Esophagus (tissue), 2 donors: ENCODE measurements at regions not wholly inside any gene's neighbourhood (a gene's known extent, or its start where the extent isn't known, plus 50 kb on each side); places are given as distances from the start of the nearest gene placed in this dataset.

ENCODE experiments used
- H3K27ac ChIP-seq, 2 donors: one replicate each; pipeline ENCODE4 v1.5.1; 2013; ENCODE audit warnings: low read depth in 2 of 2, mild to moderate bottlenecking in 2 of 2, inconsistent platforms in 1 of 2, low read length in 1 of 2, moderate library complexity in 1 of 2
- H3K27me3 ChIP-seq, 2 donors: one replicate each; pipeline ENCODE4 v1.6.1; 2013; ENCODE audit warnings: low read length in 2 of 2, control low read depth in 1 of 2, mild to moderate bottlenecking in 1 of 2; ENCODE audit not compliant: insufficient read depth in 2 of 2, control insufficient read depth in 1 of 2
- H3K36me3 ChIP-seq, 2 donors: one replicate each; pipeline ENCODE4 v1.6.1; 2013; ENCODE audit warnings: low read length in 1 of 2; ENCODE audit not compliant: control insufficient read depth in 2 of 2, insufficient read depth in 2 of 2
- H3K4me1 ChIP-seq, 2 donors: one replicate each; pipeline ENCODE4 v1.6.1; 2013; ENCODE audit warnings: low read length in 1 of 2; ENCODE audit not compliant: control insufficient read depth in 2 of 2, insufficient read depth in 2 of 2
- H3K4me3 ChIP-seq, 2 donors: one replicate each; pipeline ENCODE4 v1.5.1; 2013; ENCODE audit warnings: low read length in 2 of 2, mild to moderate bottlenecking in 2 of 2, low read depth in 1 of 2, moderate library complexity in 1 of 2
- H3K9me3 ChIP-seq, 2 donors: one replicate each; pipeline ENCODE4 v1.6.1; 2013; ENCODE audit warnings: mild to moderate bottlenecking in 2 of 2, low read depth in 1 of 2, low read length in 1 of 2, moderate library complexity in 1 of 2; ENCODE audit not compliant: control insufficient read depth in 2 of 2, insufficient read depth in 1 of 2
- WGBS, 2 donors: extraction: QIAGEN DNeasy Blood & Tissue Kit; methylation state at CpG; one replicate each; pipeline ENCODE4 v1.1.7; 2013; 5-methylcytosine and 5-hydroxymethylcytosine counted together
- donor health status: healthy with polysubstance abuse.
- donor health status: Bipolar disorder and iron deficiency.

GRCh38 chr2:3051266-3051665 lies 326.4 kb downstream of the EIPR1 start:
- Histone ChIP-seq H3K27me3 (no peaks in the 10 kb centered on the region), H3K4me1 (no peaks in the 10 kb centered on the region), H3K27ac (no peak overlapping the region), H3K36me3 (no peaks in the 10 kb centered on the region), H3K4me3 (no peak overlapping the region), H3K9me3 (peaks cover 0 to 2% of the 10 kb centered on the region in 2 donors)
- WGBS, 2 donors = 70 to 73% methylated on average over 5 of the region's 5 CpGs

- 78 to 83% methylated on average over 14 of the region's 14 CpGs for WGBS, 2 donors
Observed at GRCh38 chr2:3046170-3046865, 331.3 kb downstream of the EIPR1 start.

GRCh38 chr2:3045318-3045921 lies 332.2 kb downstream of the EIPR1 start:
- Histone ChIP-seq H3K27me3 (no peaks in the 10 kb centered on the region), H3K36me3 (no peaks in the 10 kb centered on the region), H3K27ac (no peak overlapping the region), H3K9me3 (peaks cover 0 to 6% of the 10 kb centered on the region in 2 donors), H3K4me3 (no peak overlapping the region), H3K4me1 (peaks cover 0 to 3% of the 10 kb centered on the region in 2 donors)
- 87 to 89% methylated on average over 10 of the region's 10 CpGs for WGBS, 2 donors

More at GRCh38 chr2:3046170-3046865, 331.3 kb downstream of the EIPR1 start:
- Histone ChIP-seq H3K9me3 (peaks cover 0 to 6% of the 10 kb centered on the region in 2 donors), H3K36me3 (no peaks in the 10 kb centered on the region), H3K4me1 (peaks cover 0 to 3% of the 10 kb centered on the region in 2 donors), H3K4me3 (no peak overlapping the region), H3K27me3 (no peaks in the 10 kb centered on the region), H3K27ac (no peak overlapping the region)

GRCh38 chr2:3044587-3045317 lies 332.9 kb downstream of the EIPR1 start:
- Histone ChIP-seq H3K4me1 (peaks cover 0 to 3% of the 10 kb centered on the region in 2 donors), H3K27ac (no peak overlapping the region), H3K36me3 (no peaks in the 10 kb centered on the region), H3K9me3 (peaks cover 0 to 6% of the 10 kb centered on the region in 2 donors), H3K4me3 (no peak overlapping the region), H3K27me3 (no peaks in the 10 kb centered on the region)
- 69 to 76% methylated on average over 15 of the region's 15 CpGs for WGBS, 2 donors

- no peak overlapping the region for H3K4me3 ChIP-seq
- H3K27me3 ChIP-seq = no peaks in the 10 kb centered on the region
- H3K4me1 ChIP-seq = peaks cover 0 to 3% of the 10 kb centered on the region in 2 donors
- H3K27ac ChIP-seq = no peak overlapping the region
- WGBS, 2 donors = 89 to 90% methylated on average over 8 of the region's 8 CpGs
- H3K36me3 ChIP-seq = no peaks in the 10 kb centered on the region
- H3K9me3 ChIP-seq = peaks cover 0 to 6% of the 10 kb centered on the region in 2 donors
Observed at GRCh38 chr2:3043726-3044125, 333.9 kb downstream of the EIPR1 start.

- H3K9me3 ChIP-seq = peaks cover 0 to 6% of the 10 kb centered on the region in 2 donors
- WGBS, 2 donors = 59 to 65% methylated on average over 20 of the region's 20 CpGs
- H3K27ac ChIP-seq = no peak overlapping the region
- H3K4me1 ChIP-seq = peaks cover 0 to 3% of the 10 kb centered on the region in 2 donors
- H3K27me3 ChIP-seq = no peaks in the 10 kb centered on the region
- H3K36me3 ChIP-seq = no peaks in the 10 kb centered on the region
- H3K4me3 ChIP-seq = no peak overlapping the region
Observed at GRCh38 chr2:3042601-3043585, 334.7 kb downstream of the EIPR1 start.

GRCh38 chr2:3041841-3042600 lies 335.6 kb downstream of the EIPR1 start:
- WGBS, 2 donors = 65 to 68% methylated on average over 25 of the region's 25 CpGs
- Histone ChIP-seq H3K27ac (no peak overlapping the region), H3K9me3 (peaks cover 0 to 6% of the 10 kb centered on the region in 2 donors), H3K27me3 (no peaks in the 10 kb centered on the region), H3K4me3 (no peak overlapping the region), H3K36me3 (no peaks in the 10 kb centered on the region), H3K4me1 (peaks cover 0 to 3% of the 10 kb centered on the region in 2 donors)

GRCh38 chr2:3041246-3041645 lies 336.4 kb downstream of the EIPR1 start:
- Histone ChIP-seq H3K9me3 (peaks cover 0 to 6% of the 10 kb centered on the region in 2 donors), H3K27ac (no peak overlapping the region), H3K27me3 (no peaks in the 10 kb centered on the region), H3K4me3 (no peak overlapping the region), H3K4me1 (peaks cover 0 to 3% of the 10 kb centered on the region in 2 donors), H3K36me3 (no peaks in the 10 kb centered on the region)
- 87 to 90% methylated on average over 17 of the region's 17 CpGs for WGBS, 2 donors
